ENCODE measurements at regions not wholly inside any gene's neighbourhood (a gene's known extent, or its start where the extent isn't known, plus 50 kb on each side); places are given as distances from the start of the nearest gene placed in this dataset.

GRCh38 chr6:132058975-132059374, 107.8 kb upstream of the CCN2 start:
- Histone ChIP-seq H3K79me2 (ENCODE audit: control insufficient read depth, insufficient read depth, low read length) (no peaks in the 10 kb centered on the region), H2AFZ (ENCODE audit: control insufficient read depth, low read depth, low read length) (no peak overlapping the region), H3K27ac (ENCODE audit: control insufficient read depth, insufficient read depth) (no peak overlapping the region), H3K4me2 (ENCODE audit: control insufficient read depth, insufficient read depth) (no peak overlapping the region), H3K9ac (ENCODE audit: control insufficient read depth, insufficient read depth, low read length) (no peak overlapping the region), H3K9me3 (replicated peaks; ENCODE audit: control insufficient read depth, insufficient read depth, low read length) (no peaks in the 10 kb centered on the region), H3K4me1 (ENCODE audit: control insufficient read depth, insufficient read depth, low read length) (no peaks in the 10 kb centered on the region), H3K36me3 (ENCODE audit: control insufficient read depth in 2 of 2, insufficient read depth in 2 of 2, low read length in 1 of 2) (no peaks in the 10 kb centered on the region), H3K4me3 (no peak overlapping the region), H4K20me1 (ENCODE audit: control insufficient read depth, insufficient read depth) (no peaks in the 10 kb centered on the region), H3K27me3 (replicated peaks in 1 of 2; ENCODE audit: control insufficient read depth in 2 of 2, insufficient read depth in 2 of 2, low read length in 1 of 2) (peaks cover 0 to 2% of the 10 kb centered on the region in 2 experiments; a peak in 1 of 4 replicates)
- ChIA-PET POLR2A (no interaction called here), RAD21 (ENCODE audit: unreplicated experiment) (no interaction called here), CTCF (interaction anchor here (0.7 kb wide), 1 partner anchor 171 kb away, joined by 3 read pairs; no protein-coding TSS in a partner anchor), SMC1A (ENCODE audit: uncharacterized antibody, unreplicated experiment) (no interaction called here)
- FAIRE-seq, result no peak
- TF ChIP-seq PAX5 (IDR thresholded peaks at IDR 0.05; ENCODE audit: borderline replicate concordance, low read depth, low read length) (no peak), SP1 (IDR thresholded peaks at IDR 0.05; ENCODE audit: low read depth, low read length) (no peak), RFX5 (IDR thresholded peaks at IDR 0.05; ENCODE audit: low read depth, low read length) (no peak), ZBTB33 (IDR thresholded peaks at IDR 0.05) (no peak), SREBF2 (IDR thresholded peaks at IDR 0.05; ENCODE audit: low read length) (no peak), JUNB (IDR thresholded peaks at IDR 0.05) (no peak), ATF3 (IDR thresholded peaks at IDR 0.05; ENCODE audit: borderline replicate concordance, extremely low read depth, low read depth, low read length) (no peak), IRF3 (IDR thresholded peaks at IDR 0.05) (no peak), FOXK2 (IDR thresholded peaks at IDR 0.05) (no peak), ZBED1 (IDR thresholded peaks at IDR 0.05; ENCODE audit: borderline replicate concordance) (no peak), SUPT20H (IDR thresholded peaks at IDR 0.05; ENCODE audit: borderline replicate concordance, control insufficient read depth, low read depth, low read length) (no peak), PAX8 (IDR thresholded peaks at IDR 0.05) (no peak), MAX (IDR thresholded peaks at IDR 0.05; ENCODE audit: low read depth, low read length) (no peak), NFXL1 (IDR thresholded peaks at IDR 0.05; ENCODE audit: borderline replicate concordance) (no peak), SREBF1 (IDR thresholded peaks at IDR 0.05; ENCODE audit: low read length) (no peak), ELK1 (IDR thresholded peaks at IDR 0.05; ENCODE audit: low read depth, low read length) (no peak), STAT3 (IDR thresholded peaks at IDR 0.05; ENCODE audit: low read depth, low read length) (no peak), CREM (IDR thresholded peaks at IDR 0.05; ENCODE audit: low read depth) (no peak), CHD1 (IDR thresholded peaks at IDR 0.05; ENCODE audit: low read depth, low read length) (no peak), MEF2A (IDR thresholded peaks at IDR 0.05; ENCODE audit: insufficient read depth, low read depth, low read length) (no peak)
- BruUV-seq (replicated peaks), result no TSS peak
- intact Hi-C loops (cut with micrococcal nuclease; ENCODE audit: unreplicated experiment) (no loop called here), in situ Hi-C loops (cut with MboI) (no loop called here)
- WGBS (ENCODE audit: insufficient coverage, insufficient replicate concordance, low lambda C conversion rate, missing lambda C conversion rate), result 2% methylated on average over 2 of the region's 2 CpGs
- no peak for ATAC-seq
- no peak for DNase-seq (ENCODE audit: low read depth, low spot score)

Data from GM12878 (cell line).